ENCODE measurements at regions not wholly inside any gene's neighbourhood (a gene's known extent, or its start where the extent isn't known, plus 50 kb on each side); places are given as distances from the start of the nearest gene placed in this dataset.

- no peak overlapping the region for H3K27ac ChIP-seq (ENCODE audit: low read length)
- H3K4me2 ChIP-seq (ENCODE audit: low read length), result no peak overlapping the region
- H2AFZ ChIP-seq (ENCODE audit: low read depth, low read length), result no peak overlapping the region
- TF ChIP-seq CTCF (IDR thresholded peaks at IDR 0.05; ENCODE audit: poor library complexity, severe bottlenecking) (no peak), SMC3 (conservative IDR thresholded peaks at IDR 0.05; ENCODE audit: poor library complexity) (no peak), POLR2AphosphoS5 (IDR thresholded peaks at IDR 0.05) (no peak), RAD21 (conservative IDR thresholded peaks at IDR 0.05) (no peak), TAF1 (IDR thresholded peaks at IDR 0.05; ENCODE audit: low read depth) (no peak), EZH2 (IDR thresholded peaks at IDR 0.05; ENCODE audit: borderline replicate concordance, insufficient read depth, low read length, poor library complexity, severe bottlenecking) (no peak), MXI1 (conservative IDR thresholded peaks at IDR 0.05; ENCODE audit: poor library complexity, severe bottlenecking) (no peak), EP300 (conservative IDR thresholded peaks at IDR 0.05; ENCODE audit: poor library complexity, severe bottlenecking) (no peak)
- TF ChIP-seq, protein P1, sequence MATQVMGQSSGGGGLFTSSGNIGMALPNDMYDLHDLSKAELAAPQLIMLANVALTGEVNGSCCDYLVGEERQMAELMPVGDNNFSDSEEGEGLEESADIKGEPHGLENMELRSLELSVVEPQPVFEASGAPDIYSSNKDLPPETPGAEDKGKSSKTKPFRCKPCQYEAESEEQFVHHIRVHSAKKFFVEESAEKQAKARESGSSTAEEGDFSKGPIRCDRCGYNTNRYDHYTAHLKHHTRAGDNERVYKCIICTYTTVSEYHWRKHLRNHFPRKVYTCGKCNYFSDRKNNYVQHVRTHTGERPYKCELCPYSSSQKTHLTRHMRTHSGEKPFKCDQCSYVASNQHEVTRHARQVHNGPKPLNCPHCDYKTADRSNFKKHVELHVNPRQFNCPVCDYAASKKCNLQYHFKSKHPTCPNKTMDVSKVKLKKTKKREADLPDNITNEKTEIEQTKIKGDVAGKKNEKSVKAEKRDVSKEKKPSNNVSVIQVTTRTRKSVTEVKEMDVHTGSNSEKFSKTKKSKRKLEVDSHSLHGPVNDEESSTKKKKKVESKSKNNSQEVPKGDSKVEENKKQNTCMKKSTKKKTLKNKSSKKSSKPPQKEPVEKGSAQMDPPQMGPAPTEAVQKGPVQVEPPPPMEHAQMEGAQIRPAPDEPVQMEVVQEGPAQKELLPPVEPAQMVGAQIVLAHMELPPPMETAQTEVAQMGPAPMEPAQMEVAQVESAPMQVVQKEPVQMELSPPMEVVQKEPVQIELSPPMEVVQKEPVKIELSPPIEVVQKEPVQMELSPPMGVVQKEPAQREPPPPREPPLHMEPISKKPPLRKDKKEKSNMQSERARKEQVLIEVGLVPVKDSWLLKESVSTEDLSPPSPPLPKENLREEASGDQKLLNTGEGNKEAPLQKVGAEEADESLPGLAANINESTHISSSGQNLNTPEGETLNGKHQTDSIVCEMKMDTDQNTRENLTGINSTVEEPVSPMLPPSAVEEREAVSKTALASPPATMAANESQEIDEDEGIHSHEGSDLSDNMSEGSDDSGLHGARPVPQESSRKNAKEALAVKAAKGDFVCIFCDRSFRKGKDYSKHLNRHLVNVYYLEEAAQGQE (IDR thresholded peaks at IDR 0.05; ENCODE audit: borderline replicate concordance), result no peak
- no peaks in the 10 kb centered on the region for H3F3A ChIP-seq (ENCODE audit: insufficient read depth, low read length, poor library complexity, severe bottlenecking)
- H3K9ac ChIP-seq (ENCODE audit: low read length), result no peak overlapping the region
- no peaks in the 10 kb centered on the region for H3K36me3 ChIP-seq (ENCODE audit: insufficient read depth, low read length)
- H3K27me3 ChIP-seq (ENCODE audit: insufficient read depth, low read depth, low read length), result no peaks in the 10 kb centered on the region
- no peaks in the 10 kb centered on the region for H3K79me2 ChIP-seq (replicated peaks; ENCODE audit: insufficient read depth, low read length)
- H4K20me1 ChIP-seq (ENCODE audit: insufficient read depth), result no peaks in the 10 kb centered on the region
- H3K9me2 ChIP-seq (ENCODE audit: insufficient read depth, low read length), result no peaks in the 10 kb centered on the region
- no peaks in the 10 kb centered on the region for H3K9me3 ChIP-seq (ENCODE audit: low read length)
- H3K4me3 ChIP-seq (ENCODE audit: low read length), result no peak overlapping the region
Observed at GRCh38 chr6:92790381-92790780, 629.0 kb downstream of the EPHA7 start.

DNA sequence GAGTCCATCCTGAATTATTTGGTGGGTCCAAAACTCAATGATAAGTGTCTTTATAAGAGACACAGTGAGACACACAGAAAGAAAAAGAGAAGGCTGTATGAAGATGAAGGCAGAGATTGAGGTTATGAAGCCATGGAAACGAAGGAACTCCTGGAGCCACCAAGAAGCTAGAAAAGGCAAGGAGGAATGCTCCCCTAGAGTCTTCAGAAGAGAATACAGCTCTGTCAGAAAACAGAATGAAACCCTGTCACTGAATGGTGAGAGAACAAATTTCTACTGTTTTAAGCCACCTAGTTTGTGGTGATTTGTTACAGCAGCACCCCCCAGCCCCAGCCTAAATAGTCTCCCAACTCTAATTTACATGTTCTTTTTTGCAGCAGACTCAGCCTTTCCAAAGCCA lies 635.1 kb downstream of the EPHA7 start:
- TF ChIP-seq, protein P1 (IDR thresholded peaks at IDR 0.05; ENCODE audit: borderline replicate concordance), result no peak
- TF ChIP-seq RAD21 (conservative IDR thresholded peaks at IDR 0.05) (no peak), EP300 (conservative IDR thresholded peaks at IDR 0.05; ENCODE audit: poor library complexity, severe bottlenecking) (no peak), POLR2AphosphoS5 (IDR thresholded peaks at IDR 0.05) (no peak), SMC3 (conservative IDR thresholded peaks at IDR 0.05; ENCODE audit: poor library complexity) (no peak), MXI1 (conservative IDR thresholded peaks at IDR 0.05; ENCODE audit: poor library complexity, severe bottlenecking) (no peak), CTCF (IDR thresholded peaks at IDR 0.05; ENCODE audit: poor library complexity, severe bottlenecking) (no peak), TAF1 (IDR thresholded peaks at IDR 0.05; ENCODE audit: low read depth) (no peak), EZH2 (IDR thresholded peaks at IDR 0.05; ENCODE audit: borderline replicate concordance, insufficient read depth, low read length, poor library complexity, severe bottlenecking) (no peak)
- no peaks in the 10 kb centered on the region for H3K27me3 ChIP-seq (ENCODE audit: insufficient read depth, low read depth, low read length)
- H4K20me1 ChIP-seq (ENCODE audit: insufficient read depth), result no peaks in the 10 kb centered on the region
- H2AFZ ChIP-seq (ENCODE audit: low read depth, low read length), result no peak overlapping the region
- no peak overlapping the region for H3K4me3 ChIP-seq (ENCODE audit: low read length)
- H3F3A ChIP-seq (ENCODE audit: insufficient read depth, low read length, poor library complexity, severe bottlenecking), result no peaks in the 10 kb centered on the region
- no peaks in the 10 kb centered on the region for H3K9me3 ChIP-seq (ENCODE audit: low read length)
- H3K4me2 ChIP-seq (ENCODE audit: low read length), result no peak overlapping the region
- no peak overlapping the region for H3K9ac ChIP-seq (ENCODE audit: low read length)
- no peaks in the 10 kb centered on the region for H3K36me3 ChIP-seq (ENCODE audit: insufficient read depth, low read length)
- H3K9me2 ChIP-seq (ENCODE audit: insufficient read depth, low read length), result no peaks in the 10 kb centered on the region
- H3K27ac ChIP-seq (ENCODE audit: low read length), result no peak overlapping the region
- H3K79me2 ChIP-seq (replicated peaks; ENCODE audit: insufficient read depth, low read length), result no peaks in the 10 kb centered on the region
